ENCODE measurements at regions not wholly inside any gene's neighbourhood (a gene's known extent, or its start where the extent isn't known, plus 50 kb on each side); places are given as distances from the start of the nearest gene placed in this dataset.

DNA sequence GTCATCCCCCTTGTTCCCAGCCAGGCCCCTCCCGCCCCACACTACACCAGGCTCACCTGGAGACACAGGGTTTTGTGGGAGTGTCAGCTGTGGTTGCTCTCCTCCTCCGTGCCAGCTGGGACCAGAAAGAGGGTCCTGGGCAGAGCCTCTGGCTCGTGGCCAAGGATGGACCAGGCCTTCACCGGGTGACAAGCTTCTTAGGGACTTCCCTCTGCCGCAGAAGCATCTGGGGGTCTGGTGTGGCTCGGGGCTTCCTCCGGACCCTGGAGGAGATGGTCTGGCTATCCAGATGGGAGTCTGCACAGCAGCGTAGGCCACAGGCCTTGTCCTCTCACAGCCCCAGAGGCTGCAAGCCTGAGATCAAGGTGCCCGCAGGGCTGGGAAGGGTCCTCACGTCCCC lies 63.8 kb upstream of the CFAP46 start:
- Histone ChIP-seq H3K9me3 (no peaks in the 10 kb centered on the region), H3K27me3 (no peaks in the 10 kb centered on the region), H3K4me1 (peaks cover 0 to 8% (median 0%) of the 10 kb centered on the region in 4 donors), H3K36me3 (no peaks in the 10 kb centered on the region), H3K27ac (no peak overlapping the region), H3K4me3 (no peak overlapping the region)
- no peak for TF ChIP-seq POLR2A (IDR thresholded peaks at IDR 0.05)
- TF ChIP-seq, protein P1, sequence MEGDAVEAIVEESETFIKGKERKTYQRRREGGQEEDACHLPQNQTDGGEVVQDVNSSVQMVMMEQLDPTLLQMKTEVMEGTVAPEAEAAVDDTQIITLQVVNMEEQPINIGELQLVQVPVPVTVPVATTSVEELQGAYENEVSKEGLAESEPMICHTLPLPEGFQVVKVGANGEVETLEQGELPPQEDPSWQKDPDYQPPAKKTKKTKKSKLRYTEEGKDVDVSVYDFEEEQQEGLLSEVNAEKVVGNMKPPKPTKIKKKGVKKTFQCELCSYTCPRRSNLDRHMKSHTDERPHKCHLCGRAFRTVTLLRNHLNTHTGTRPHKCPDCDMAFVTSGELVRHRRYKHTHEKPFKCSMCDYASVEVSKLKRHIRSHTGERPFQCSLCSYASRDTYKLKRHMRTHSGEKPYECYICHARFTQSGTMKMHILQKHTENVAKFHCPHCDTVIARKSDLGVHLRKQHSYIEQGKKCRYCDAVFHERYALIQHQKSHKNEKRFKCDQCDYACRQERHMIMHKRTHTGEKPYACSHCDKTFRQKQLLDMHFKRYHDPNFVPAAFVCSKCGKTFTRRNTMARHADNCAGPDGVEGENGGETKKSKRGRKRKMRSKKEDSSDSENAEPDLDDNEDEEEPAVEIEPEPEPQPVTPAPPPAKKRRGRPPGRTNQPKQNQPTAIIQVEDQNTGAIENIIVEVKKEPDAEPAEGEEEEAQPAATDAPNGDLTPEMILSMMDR (IDR thresholded peaks at IDR 0.05): no peak
- TF ChIP-seq EP300 (IDR thresholded peaks at IDR 0.05): no peak
- 88 to 90% methylated on average over 8 to 9 of the region's 10 CpGs for WGBS, 2 donors
- no peak for DNase-seq (ENCODE audit: low spot score in 2 of 2)

DNA sequence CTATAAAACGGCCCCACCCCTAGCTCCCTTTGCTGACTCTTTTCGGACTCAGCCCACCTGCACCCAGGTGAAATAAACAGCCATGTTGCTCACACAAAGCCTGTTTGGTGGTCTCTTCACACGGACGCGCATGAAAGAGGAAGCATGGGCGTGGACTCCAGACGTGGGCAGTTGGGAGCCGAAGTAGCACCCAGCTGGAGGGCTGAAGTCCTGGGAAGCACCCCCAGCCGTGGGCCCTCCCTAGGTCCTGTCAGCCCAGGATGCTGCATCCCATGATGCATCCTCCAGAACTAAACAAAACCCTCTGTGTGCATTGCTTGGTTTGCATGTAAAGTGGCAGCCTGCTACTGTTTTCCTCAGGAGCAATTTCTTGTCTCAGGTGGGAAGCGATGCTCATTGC lies 62.1 kb upstream of the CFAP46 start:
- WGBS, 2 donors: 74 to 85% methylated on average over 10 of the region's 10 CpGs
- H3K27ac ChIP-seq: no peak overlapping the region
- no peaks in the 10 kb centered on the region for H3K9me3 ChIP-seq
- H3K4me3 ChIP-seq: no peak overlapping the region
- no peaks in the 10 kb centered on the region for H3K27me3 ChIP-seq
- no peaks in the 10 kb centered on the region for H3K36me3 ChIP-seq
- TF ChIP-seq POLR2A (IDR thresholded peaks at IDR 0.05): no peak
- TF ChIP-seq EP300 (IDR thresholded peaks at IDR 0.05): no peak
- TF ChIP-seq, protein P1 (IDR thresholded peaks at IDR 0.05): no peak
- peaks cover 0 to 8% (median 0%) of the 10 kb centered on the region in 4 donors for H3K4me1 ChIP-seq
- DNase-seq (ENCODE audit: low spot score in 2 of 2): no peak

DNA sequence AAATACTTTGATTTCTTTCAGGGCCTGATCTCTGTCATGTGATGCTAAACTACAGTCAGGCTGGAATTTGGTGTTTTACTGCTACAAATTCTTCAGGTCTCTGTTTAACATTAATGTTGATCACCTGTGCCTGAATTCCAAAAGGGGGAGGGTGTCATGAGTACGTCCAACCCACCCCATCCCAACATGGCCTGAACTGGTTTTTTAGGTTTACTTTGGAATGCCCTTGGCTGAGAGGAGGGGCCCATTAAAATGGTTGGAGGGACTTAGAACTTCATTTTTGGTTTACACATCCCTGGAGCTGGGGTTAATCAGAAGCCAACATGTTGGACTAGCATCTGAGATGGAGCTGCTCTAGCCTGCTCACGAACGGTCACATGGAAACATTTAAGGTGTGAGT lies 60.8 kb upstream of the CFAP46 start:
- H3K27me3 ChIP-seq: no peaks in the 10 kb centered on the region
- no peak for DNase-seq (ENCODE audit: low spot score in 2 of 2)
- 73 to 75% methylated on average over 3 of the region's 3 CpGs for WGBS, 2 donors
- H3K36me3 ChIP-seq: no peaks in the 10 kb centered on the region
- H3K4me3 ChIP-seq: no peak overlapping the region
- H3K27ac ChIP-seq: no peak overlapping the region
- H3K9me3 ChIP-seq: no peaks in the 10 kb centered on the region
- TF ChIP-seq POLR2A (IDR thresholded peaks at IDR 0.05) (no peak), EP300 (IDR thresholded peaks at IDR 0.05) (no peak)
- TF ChIP-seq, protein P1 (IDR thresholded peaks at IDR 0.05): no peak
- H3K4me1 ChIP-seq: no peaks in the 10 kb centered on the region

DNA sequence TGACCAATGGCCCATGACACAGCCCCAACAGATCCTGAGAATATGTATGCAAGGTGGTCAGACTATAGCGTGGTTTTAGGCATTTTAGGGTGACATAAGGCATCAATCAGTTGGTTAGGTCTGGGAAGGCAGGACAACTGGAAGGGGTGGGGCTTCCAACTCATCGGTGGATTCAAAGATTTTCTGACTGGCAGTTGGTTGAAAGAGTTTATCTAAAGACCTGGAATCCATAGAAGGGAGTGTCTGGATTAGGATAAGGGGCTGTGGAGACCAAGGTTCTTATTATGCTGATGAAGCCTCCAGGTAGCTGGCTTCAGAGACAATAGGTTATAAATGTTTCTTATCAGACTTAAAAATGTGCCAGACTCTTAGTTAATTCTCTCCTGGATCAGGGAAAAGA lies 60.3 kb upstream of the CFAP46 start:
- 47 to 62% methylated on average over 2 of the region's 2 CpGs for WGBS, 2 donors
- Histone ChIP-seq H3K9me3 (no peaks in the 10 kb centered on the region), H3K36me3 (no peaks in the 10 kb centered on the region), H3K27me3 (no peaks in the 10 kb centered on the region), H3K27ac (no peak overlapping the region), H3K4me3 (no peak overlapping the region), H3K4me1 (no peaks in the 10 kb centered on the region)
- DNase-seq (ENCODE audit: low spot score in 2 of 2): no peak
- no peak for TF ChIP-seq POLR2A (IDR thresholded peaks at IDR 0.05)
- no peak for TF ChIP-seq EP300 (IDR thresholded peaks at IDR 0.05)
- TF ChIP-seq, protein P1 (IDR thresholded peaks at IDR 0.05): no peak

DNA sequence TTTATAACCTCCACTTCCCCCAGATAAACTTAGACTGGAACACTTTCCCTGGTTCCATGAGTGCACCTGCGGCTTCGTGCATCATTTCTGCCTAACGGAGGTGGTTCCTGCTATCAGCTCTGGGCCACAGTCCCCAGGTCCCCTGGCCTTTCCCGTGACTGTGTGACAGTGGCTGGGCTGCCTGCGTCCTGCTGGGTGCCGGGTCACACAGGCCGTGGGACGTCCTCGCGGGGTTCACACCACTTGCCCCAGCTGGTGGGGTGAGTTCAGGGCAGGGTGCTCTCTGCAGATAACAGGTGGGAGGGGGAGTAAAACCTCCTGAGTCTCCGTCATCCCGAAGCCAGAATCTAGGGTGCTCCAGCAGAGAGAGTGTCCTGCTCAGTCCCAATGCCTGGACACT lies 58.7 kb upstream of the CFAP46 start:
- H3K27ac ChIP-seq: no peak overlapping the region

More for the DNA sequence above, 58.7 kb upstream of the CFAP46 start:
- 85 to 87% methylated on average over 12 of the region's 12 CpGs for WGBS, 2 donors
- TF ChIP-seq EP300 (IDR thresholded peaks at IDR 0.05): no peak
- TF ChIP-seq POLR2A (IDR thresholded peaks at IDR 0.05): no peak
- TF ChIP-seq, protein P1 (IDR thresholded peaks at IDR 0.05): no peak
- H3K4me3 ChIP-seq: no peak overlapping the region
- H3K9me3 ChIP-seq: no peaks in the 10 kb centered on the region
- no peaks in the 10 kb centered on the region for H3K4me1 ChIP-seq
- no peaks in the 10 kb centered on the region for H3K27me3 ChIP-seq
- DNase-seq (ENCODE audit: low spot score in 2 of 2): no peak
- H3K36me3 ChIP-seq: no peaks in the 10 kb centered on the region
